ENCODE measurements at regions not wholly inside any gene's neighbourhood (a gene's known extent, or its start where the extent isn't known, plus 50 kb on each side); places are given as distances from the start of the nearest gene placed in this dataset.
"Not testable (repeated sequence)": the region's sequence is repeated elsewhere in the genome, so short reads cannot be mapped to it uniquely, and the experiment has no call there.

GRCh38 chr13:59367467-59367866 lies 796.3 kb downstream of the DIAPH3 start:
- DNase-seq (ENCODE audit: low read depth, low spot score): no peak

DNA sequence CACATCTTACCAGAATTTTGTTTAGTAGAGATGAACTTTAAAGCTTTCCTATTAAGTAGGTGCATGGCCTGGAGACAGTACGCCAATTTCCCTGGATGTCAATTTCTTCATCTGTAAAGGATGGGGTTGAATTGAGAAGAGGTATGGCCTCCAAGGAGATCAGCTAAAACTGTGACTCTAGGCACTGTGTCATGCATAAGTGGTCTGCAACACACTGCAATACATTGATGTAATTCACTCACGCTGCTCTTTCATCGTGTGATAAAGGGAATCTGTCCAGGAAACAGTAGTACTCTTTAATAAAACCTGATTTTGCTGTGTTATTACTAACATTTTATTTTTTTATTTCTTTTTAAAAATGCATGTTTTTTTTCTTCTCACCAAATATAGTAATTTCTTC lies 795.8 kb downstream of the DIAPH3 start:
- H3K4me3 ChIP-seq (ENCODE audit: low read length): no peak overlapping the region
- DNase-seq (ENCODE audit: low read depth, low spot score): no peak

More at GRCh38 chr13:59367467-59367866, 796.3 kb downstream of the DIAPH3 start:
- no peak overlapping the region for H3K4me3 ChIP-seq (ENCODE audit: low read length)

GRCh38 chr13:59368693-59369092 lies 795.0 kb downstream of the DIAPH3 start:
- no peak for DNase-seq (ENCODE audit: low read depth, low spot score)
- no peak overlapping the region for H3K4me3 ChIP-seq (ENCODE audit: low read length)

GRCh38 chr13:59371229-59371628 lies 792.5 kb downstream of the DIAPH3 start:
- H3K4me3 ChIP-seq (ENCODE audit: low read length): no peak overlapping the region
- DNase-seq (ENCODE audit: low read depth, low spot score): no peak

- DNase-seq (ENCODE audit: low read depth, low spot score): no peak
- H3K4me3 ChIP-seq (ENCODE audit: low read length): no peak overlapping the region
Observed at GRCh38 chr13:59373341-59373740, 790.4 kb downstream of the DIAPH3 start.

DNA sequence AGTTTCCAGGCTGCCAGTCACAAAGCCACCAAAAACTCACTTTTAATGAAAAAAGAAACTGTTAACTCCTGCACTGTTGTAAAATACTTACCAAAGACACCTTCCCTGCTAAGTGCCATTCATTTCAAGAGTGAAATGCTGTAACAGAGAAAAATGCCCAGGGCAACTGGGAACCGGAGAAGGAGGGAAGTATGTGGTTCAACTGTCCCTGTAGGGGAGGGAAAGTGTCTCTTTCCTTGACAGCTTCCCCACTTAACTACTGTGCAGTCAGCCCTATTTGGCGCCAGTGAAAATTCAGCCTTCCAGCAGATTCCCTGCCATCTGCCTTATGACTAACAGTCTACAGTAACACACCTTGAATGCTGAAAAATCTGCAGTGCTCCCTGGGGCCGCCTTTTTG lies 789.0 kb downstream of the DIAPH3 start:
- DNase-seq (ENCODE audit: low read depth, low spot score): no peak
- no peak overlapping the region for H3K4me3 ChIP-seq (ENCODE audit: low read length)

DNA sequence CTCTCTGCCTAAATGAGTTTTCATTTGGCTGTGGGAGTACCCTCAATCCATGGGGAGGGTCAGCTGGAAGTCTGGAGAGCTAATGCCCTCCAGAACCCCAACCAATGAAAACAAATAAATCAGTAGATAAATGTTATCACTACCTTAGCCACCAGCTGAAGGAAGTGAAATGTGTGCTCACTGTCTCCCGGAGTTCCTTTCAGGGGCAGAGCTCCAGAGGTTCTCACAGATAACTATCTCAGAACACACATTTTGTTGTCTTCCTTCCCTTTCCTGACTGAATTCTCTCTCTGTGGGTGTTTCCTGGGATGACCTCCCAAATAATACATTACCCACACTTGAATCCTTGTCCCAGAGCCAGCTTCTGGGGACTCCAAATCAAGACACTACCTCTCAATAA lies 779.6 kb downstream of the DIAPH3 start:
- no peak overlapping the region for H3K4me3 ChIP-seq (ENCODE audit: low read length)
- no peak for DNase-seq (ENCODE audit: low read depth, low spot score)

DNA sequence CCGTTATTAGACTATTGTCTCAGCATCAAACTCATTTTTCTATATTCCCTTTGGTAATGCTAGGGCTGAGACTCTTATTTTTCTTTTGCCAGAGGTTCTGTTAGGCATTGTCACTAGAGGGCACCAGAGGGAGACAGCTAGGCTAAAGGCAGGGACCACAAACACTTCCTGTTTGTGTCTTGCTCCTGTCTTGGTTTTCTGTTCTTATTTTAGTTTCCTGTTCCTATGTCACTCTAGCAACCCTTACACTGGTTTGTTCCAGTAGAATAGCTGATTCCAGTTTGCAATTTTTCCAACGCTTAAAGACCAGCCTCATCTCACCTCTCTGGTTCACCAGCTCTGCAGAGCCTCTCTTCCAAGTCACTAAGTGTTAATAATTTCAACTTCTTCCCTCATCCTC lies 772.0 kb downstream of the DIAPH3 start:
- no peak overlapping the region for H3K4me3 ChIP-seq (ENCODE audit: low read length)
- DNase-seq (ENCODE audit: low read depth, low spot score): peak; percentile 87

DNA sequence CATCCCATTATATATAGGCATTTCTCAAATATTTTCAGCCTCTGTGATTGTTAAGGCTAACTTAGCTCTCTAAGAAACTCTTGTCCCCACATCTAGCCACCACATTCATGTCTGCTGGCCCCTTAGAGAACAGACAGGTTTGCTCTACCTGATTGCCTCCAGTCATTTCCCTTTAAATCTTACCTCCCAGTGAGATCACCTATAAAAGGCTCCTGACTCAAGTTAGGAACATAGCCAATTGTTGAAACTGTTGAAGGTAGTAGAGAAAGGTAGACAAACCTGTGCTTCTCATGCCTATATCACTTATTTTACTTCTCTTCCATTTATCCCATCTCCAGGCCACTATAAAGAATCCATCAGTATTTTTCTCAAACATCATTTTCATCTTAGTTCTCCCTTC lies 771.4 kb downstream of the DIAPH3 start:
- H3K4me3 ChIP-seq (ENCODE audit: low read length): no peak overlapping the region
- DNase-seq (ENCODE audit: low read depth, low spot score): no peak

GRCh38 chr13:59394496-59394895 lies 769.2 kb downstream of the DIAPH3 start:
- no peak overlapping the region for H3K4me3 ChIP-seq (ENCODE audit: low read length)
- no peak for DNase-seq (ENCODE audit: low read depth, low spot score)

DNA sequence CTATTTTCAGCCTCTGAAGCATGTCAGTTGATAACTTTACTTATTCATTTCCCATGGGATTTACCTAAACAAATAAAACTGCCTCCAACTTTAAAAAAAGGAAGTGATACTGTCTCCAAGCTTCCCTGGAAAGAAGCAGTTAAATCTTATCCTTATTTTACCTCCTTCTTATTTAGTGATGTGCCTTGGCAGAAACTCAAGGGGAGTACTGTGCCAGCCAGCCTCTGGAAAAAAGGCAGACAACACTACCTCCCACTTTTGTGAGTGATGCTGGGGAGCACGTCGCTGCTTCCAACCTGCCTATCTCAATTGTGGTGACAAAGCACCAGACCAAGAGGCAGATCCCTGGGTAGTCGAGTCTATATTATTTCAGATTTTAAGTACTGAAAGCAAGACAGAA lies 765.6 kb downstream of the DIAPH3 start:
- H3K4me3 ChIP-seq (ENCODE audit: low read length): no peak overlapping the region
- DNase-seq (ENCODE audit: low read depth, low spot score): no peak

DNA sequence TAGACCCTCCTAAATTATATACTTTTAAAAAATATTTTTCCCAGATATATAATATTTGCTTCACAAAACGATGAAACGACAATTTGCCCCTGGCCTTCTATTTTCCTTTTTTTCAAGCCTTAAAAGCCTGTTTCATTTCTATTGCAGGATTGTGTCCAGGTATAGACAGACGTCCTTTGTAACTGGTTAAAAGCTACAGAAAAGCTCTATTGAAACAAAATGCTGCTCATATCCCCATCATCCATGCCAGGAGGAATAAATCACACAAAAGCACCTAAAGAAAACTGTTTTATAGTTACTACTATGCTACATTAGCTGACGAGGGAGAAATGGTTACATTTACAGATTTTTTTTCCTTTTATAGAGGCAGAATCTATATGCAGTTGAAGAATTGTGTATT lies 765.1 kb downstream of the DIAPH3 start:
- H3K4me3 ChIP-seq (ENCODE audit: low read length): no peak overlapping the region
- DNase-seq (ENCODE audit: low read depth, low spot score): no peak

DNA sequence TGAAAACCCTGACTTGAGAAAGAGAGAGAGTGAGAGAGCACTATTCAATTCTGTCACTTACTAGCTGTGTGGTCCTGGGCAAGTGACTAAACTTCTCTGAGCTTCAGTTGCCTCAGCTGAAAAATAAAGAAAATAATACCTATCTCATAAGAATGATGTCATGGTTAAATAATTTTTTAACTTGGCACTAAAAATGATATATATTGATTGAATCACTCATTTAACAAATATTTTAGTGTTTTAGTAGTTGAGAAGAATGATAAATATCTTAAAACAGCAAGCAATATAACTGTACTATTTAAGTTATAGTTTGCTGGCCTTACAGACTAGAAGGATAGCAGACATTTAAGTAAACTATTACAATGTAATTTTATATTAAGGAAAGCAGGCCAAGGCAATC lies 764.2 kb downstream of the DIAPH3 start:
- DNase-seq (ENCODE audit: low read depth, low spot score): no peak

GRCh38 chr13:59404331-59404730 lies 759.4 kb downstream of the DIAPH3 start:
- no peak for DNase-seq (ENCODE audit: low read depth, low spot score)
- H3K4me3 ChIP-seq (ENCODE audit: low read length): no peak overlapping the region

More for the DNA sequence above, 764.2 kb downstream of the DIAPH3 start:
- no peak overlapping the region for H3K4me3 ChIP-seq (ENCODE audit: low read length)

- H3K4me3 ChIP-seq (ENCODE audit: low read length): not testable (repeated sequence)
Observed at GRCh38 chr13:59407251-59407650, 756.5 kb downstream of the DIAPH3 start.

DNA sequence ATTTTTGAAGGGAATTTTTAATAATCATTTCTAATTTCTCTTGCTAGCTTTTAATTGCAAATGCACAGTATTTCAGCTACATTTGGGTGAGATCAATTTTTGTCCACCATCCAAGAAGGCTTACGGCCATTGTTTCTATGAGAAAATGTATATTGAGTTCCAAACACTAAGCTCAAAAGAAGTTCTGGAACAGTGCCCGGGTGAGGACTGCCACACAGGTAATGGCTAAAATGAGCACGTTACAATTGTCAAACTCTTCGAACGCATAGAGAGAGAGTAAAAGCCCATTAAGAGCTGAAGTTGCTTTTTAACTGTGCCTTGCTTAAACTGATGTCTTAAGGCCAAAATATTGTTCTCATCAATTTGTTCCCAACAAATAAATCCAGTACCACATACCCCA lies 755.0 kb downstream of the DIAPH3 start:
- no peak overlapping the region for H3K4me3 ChIP-seq (ENCODE audit: low read length)
- DNase-seq (ENCODE audit: low read depth, low spot score): no peak

More at GRCh38 chr13:59407251-59407650, 756.5 kb downstream of the DIAPH3 start:
- not testable (repeated sequence) for DNase-seq (ENCODE audit: low read depth, low spot score)

DNA sequence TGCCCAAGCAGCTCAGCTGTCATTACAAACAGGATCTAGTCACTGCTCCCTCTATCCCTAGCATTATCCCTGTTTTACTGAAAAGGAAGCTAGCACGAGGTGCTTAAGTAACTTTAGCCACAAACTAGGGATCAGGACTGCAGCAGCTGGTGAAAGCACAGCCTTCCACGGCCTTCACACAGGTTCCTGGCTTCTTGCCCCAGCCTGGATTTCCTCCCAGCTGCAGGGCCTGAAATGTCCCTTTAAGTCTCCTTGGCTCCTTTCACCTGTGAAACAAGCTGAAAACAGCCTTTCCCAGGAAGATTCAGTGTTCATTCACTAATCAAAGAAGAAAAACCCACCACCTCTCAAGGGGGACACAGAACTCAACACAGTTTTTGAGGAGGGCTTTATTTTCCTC lies 754.5 kb downstream of the DIAPH3 start:
- DNase-seq (ENCODE audit: low read depth, low spot score): no peak
- no peak overlapping the region for H3K4me3 ChIP-seq (ENCODE audit: low read length)

GRCh38 chr13:59409634-59410200 lies 754.0 kb downstream of the DIAPH3 start:
- no peak overlapping the region for H3K4me3 ChIP-seq (ENCODE audit: low read length)
- DNase-seq (ENCODE audit: low read depth, low spot score): no peak

DNA sequence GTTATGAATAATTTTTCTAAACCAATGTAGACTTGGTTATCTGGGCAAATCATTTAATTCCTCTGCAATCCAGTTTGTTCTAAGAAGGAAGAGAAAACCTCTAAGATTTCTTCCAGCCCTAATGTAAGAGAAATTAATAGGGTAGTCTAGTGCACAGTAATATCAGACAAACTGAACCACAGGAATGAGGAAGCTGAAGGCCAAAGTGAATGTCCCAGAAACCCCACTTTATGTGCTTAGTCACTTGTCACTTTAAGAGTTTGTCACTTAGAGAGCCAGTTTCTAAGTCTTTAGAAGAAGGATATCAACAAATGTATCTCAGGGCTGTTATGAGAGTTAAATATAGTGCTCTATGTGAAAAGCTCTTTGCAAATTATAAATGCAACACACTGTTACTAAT lies 750.6 kb downstream of the DIAPH3 start:
- no peak overlapping the region for H3K4me3 ChIP-seq (ENCODE audit: low read length)
- DNase-seq (ENCODE audit: low read depth, low spot score): no peak

DNA sequence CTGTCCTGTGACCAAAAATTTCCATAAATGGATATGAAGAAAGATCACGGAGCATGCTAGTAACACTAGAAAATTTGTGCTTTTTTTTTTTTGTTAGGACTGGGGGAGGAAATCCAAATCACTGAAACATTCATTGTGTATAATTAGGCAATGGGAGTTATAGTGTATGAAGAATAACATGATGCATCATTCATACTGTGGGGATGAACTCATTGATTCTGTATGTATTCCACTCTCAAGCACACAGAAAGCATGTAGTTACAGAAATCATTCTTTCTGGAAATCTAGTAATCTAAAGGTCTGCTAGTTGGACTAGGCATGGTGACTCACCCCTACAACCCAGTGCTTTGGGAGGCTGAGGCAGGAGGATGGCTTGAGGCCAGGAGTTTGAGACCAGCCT lies 749.7 kb downstream of the DIAPH3 start:
- DNase-seq (ENCODE audit: low read depth, low spot score): no peak
- no peak overlapping the region for H3K4me3 ChIP-seq (ENCODE audit: low read length)

- DNase-seq (ENCODE audit: low read depth, low spot score): no peak
Observed at GRCh38 chr13:59415498-59415897, 748.2 kb downstream of the DIAPH3 start.

GRCh38 chr13:59416561-59416960 lies 747.2 kb downstream of the DIAPH3 start:
- H3K4me3 ChIP-seq (ENCODE audit: low read length): no peak overlapping the region
- DNase-seq (ENCODE audit: low read depth, low spot score): no peak

More at GRCh38 chr13:59415498-59415897, 748.2 kb downstream of the DIAPH3 start:
- H3K4me3 ChIP-seq (ENCODE audit: low read length): no peak overlapping the region
